Activated CD4-positive, alpha-beta T cell treated with anti-CD3 and anti-CD28 coated beads, Interleukin-2, amount 10 ng/mL, durations not matched to agents 24 days and 14 days (primary cell): ENCODE measurements at regions not wholly inside any gene's neighbourhood (a gene's known extent, or its start where the extent isn't known, plus 50 kb on each side); places are given as distances from the start of the nearest gene placed in this dataset.

Experiments used
- DNase-seq: peaks from one replicate; pipeline ENCODE4 v3.0.0; 2022
- H3K27ac Mint-ChIP-seq: one replicate; pipeline ENCODE4 v1.8.0; 2022; ENCODE audit warnings: mild to moderate bottlenecking, mixed read lengths
- H3K27me3 Mint-ChIP-seq: one replicate; pipeline ENCODE4 v1.8.0; 2022; ENCODE audit warnings: mixed read lengths
- H3K36me3 Mint-ChIP-seq: one replicate; pipeline ENCODE4 v1.8.0; 2022; ENCODE audit warnings: low read depth, mild to moderate bottlenecking, mixed read lengths
- H3K4me1 Mint-ChIP-seq: one replicate; pipeline ENCODE4 v1.8.0; 2021; ENCODE audit warnings: mixed read lengths
- H3K4me3 Mint-ChIP-seq: one replicate; pipeline ENCODE4 v1.8.0; 2022; ENCODE audit warnings: mild to moderate bottlenecking, moderate library complexity, mixed read lengths
- H3K9me3 Mint-ChIP-seq: one replicate; pipeline ENCODE4 v1.8.0; 2021; ENCODE audit warnings: mixed read lengths
- intact Hi-C: fragments of 100-400 bp; cut with micrococcal nuclease; formaldehyde crosslinking; loops from one replicate; pipeline ENCODE4 v1.15.1; 2023

DNA sequence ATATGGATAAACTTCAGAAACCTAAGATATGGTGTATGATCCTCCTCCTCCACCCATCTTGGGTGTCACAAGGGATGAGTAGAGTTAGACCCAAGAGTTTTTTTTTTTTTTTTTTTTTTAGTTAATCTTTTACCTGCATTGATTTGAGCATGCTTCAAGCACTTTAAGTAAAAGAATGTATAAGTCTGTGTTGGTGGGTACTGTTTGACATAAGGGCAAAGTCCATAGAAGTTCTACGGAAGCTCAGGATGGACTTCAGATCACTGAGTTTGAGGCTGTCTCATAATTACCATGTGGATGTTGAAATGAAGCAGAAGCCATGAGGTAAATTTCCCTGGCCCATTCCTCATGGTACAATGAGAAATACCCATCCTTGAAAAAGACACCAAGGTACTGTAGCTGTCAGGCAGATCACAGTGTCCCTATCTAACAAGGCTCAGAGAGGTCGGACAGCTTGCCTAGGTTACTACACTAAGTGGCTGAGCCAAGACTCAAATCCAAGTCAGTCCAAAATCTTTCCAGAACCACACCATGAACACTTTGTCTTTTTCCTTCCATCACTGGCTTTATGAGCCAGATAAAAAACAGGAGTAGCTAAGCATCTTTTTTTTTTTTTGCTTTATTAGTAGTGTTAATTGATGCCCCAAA, 962.8 kb downstream of the CDH11 start:
- H3K27ac Mint-ChIP-seq = no peak overlapping the region
- intact Hi-C loops = no loop called here
- H3K4me1 Mint-ChIP-seq = no peaks in the 10 kb centered on the region
- DNase-seq = no peak
- H3K4me3 Mint-ChIP-seq = no peak overlapping the region
- H3K27me3 Mint-ChIP-seq = no peaks in the 10 kb centered on the region
- H3K9me3 Mint-ChIP-seq = peaks cover 4% of the 10 kb centered on the region
- H3K36me3 Mint-ChIP-seq = no peaks in the 10 kb centered on the region

DNA sequence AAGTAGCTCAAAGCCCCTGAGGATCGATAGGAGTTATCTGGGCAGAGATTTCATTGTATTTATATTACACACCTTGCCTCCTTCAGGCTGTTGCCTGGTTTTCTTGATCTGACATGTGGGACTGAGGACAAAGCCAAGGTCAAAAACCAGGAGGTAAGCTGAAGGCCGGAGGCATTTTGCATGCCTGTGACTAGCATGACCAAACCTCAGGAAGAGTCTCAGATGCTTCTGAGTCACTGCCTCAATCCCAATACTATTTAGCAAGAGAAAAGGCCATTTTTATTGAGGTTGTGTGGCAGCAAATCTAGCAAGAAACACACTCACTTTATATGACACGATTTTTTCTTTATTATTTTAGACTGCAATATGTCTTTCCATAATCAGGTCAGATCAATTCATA, 968.1 kb downstream of the CDH11 start:
- no peaks in the 10 kb centered on the region for H3K36me3 Mint-ChIP-seq
- H3K27ac Mint-ChIP-seq = no peak overlapping the region
- no peak for DNase-seq
- no peak overlapping the region for H3K4me3 Mint-ChIP-seq
- H3K27me3 Mint-ChIP-seq = no peaks in the 10 kb centered on the region
- intact Hi-C loops = no loop called here
- peaks cover 6% of the 10 kb centered on the region for H3K9me3 Mint-ChIP-seq
- no peaks in the 10 kb centered on the region for H3K4me1 Mint-ChIP-seq

DNA sequence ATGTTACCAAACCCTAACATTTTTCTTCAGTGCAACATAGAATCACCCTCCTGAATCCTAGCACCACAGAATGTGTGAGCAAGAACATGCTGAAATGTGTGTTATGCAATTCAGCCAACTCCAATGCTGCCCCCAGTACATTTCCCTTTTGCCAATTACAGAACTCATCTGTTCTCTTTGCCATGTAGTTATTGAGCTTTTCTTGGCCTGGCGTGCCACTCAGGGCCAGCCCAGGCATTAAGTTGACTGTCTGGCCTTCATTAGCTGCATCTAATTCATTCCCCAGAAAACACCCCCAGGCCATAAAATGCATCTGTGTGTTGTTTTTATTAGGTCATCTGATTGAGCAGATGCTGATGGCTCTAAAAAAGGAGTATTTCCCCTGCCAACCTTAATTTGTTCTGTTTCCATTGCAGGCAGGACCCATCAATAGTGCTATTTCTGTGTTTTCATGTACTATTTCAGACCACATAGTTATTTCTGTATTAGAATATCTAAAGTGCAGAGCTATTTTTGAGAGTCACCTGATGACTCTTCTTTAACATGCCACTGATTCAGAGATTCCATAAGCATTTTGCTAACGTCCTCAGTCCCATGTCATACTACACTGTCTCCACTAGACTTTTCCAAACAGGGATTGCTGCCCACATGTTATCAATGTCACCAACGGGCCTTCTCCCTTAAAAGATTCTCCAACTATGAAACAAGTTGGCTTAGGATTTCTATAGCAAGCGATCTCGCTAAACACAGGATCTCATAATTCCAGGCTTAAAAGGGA, 969.7 kb downstream of the CDH11 start:
- H3K27ac Mint-ChIP-seq = no peak overlapping the region
- no peak for DNase-seq
- H3K9me3 Mint-ChIP-seq = peaks cover 7% of the 10 kb centered on the region
- H3K4me1 Mint-ChIP-seq = no peaks in the 10 kb centered on the region
- H3K36me3 Mint-ChIP-seq = no peaks in the 10 kb centered on the region
- H3K27me3 Mint-ChIP-seq = no peaks in the 10 kb centered on the region
- intact Hi-C loops = no loop called here
- no peak overlapping the region for H3K4me3 Mint-ChIP-seq

DNA sequence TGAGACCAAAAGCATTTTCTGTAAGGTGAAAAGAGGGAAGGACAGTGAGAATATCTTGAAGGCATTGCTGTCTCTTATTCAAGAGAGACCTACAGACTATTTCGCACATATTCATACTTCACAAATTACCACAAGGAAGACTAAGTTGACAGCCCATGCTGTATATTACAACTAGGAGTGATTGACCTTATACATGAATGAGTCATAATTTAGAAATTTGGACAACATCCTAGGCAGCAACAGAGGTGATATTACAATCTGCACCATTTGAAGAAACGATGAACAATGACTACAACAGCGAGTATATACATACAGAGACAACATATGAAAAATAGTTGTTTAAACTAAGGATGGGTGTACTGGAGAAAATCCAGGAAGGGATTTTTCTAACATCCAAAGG, 971.7 kb downstream of the CDH11 start:
- Mint-ChIP-seq H3K27me3 (no peaks in the 10 kb centered on the region), H3K4me1 (no peaks in the 10 kb centered on the region), H3K36me3 (no peaks in the 10 kb centered on the region), H3K9me3 (peaks cover 7% of the 10 kb centered on the region), H3K4me3 (no peak overlapping the region), H3K27ac (no peak overlapping the region)
- DNase-seq = no peak
- intact Hi-C loops = no loop called here

DNA sequence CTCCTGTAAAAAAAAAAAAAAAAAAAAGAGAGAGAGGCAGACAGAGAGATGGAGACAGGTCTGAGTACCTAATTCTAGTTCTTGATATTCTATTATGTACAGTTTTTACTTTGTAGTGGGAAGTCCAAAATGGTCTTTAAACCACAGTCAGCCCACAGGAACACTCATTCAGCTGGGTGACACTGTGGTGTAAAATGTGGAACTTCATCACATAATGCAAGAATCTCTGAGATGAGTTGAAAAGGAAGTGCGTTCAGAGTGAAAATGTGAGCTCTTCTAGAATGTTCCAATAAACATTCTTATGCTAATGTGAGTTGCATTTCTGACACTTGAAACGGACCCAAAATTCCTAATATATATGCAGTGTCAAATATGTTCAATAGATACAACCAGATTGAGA, 972.1 kb downstream of the CDH11 start:
- no peak overlapping the region for H3K27ac Mint-ChIP-seq
- H3K4me3 Mint-ChIP-seq = no peak overlapping the region
- no peaks in the 10 kb centered on the region for H3K36me3 Mint-ChIP-seq
- peaks cover 7% of the 10 kb centered on the region for H3K9me3 Mint-ChIP-seq
- intact Hi-C loops = no loop called here
- H3K4me1 Mint-ChIP-seq = no peaks in the 10 kb centered on the region
- H3K27me3 Mint-ChIP-seq = no peaks in the 10 kb centered on the region
- DNase-seq = no peak

DNA sequence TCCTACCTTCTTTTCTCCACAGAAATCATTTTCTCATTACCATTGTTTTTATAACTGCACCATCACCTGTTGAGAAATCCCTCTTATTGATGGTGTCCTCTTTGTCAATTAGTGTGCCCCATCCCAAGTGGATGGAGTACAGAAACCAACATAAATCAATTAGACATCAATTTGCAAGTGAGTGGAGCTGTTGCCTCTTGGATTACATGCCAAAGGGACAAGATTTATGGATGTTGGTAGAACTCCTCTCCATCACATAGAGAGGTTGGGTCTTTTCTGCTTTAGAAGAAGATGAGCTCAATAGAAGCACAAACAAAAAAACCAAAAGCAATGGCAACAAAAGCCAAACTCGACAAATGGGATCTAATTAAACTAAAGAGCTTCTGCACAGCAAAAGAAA, 973.5 kb downstream of the CDH11 start:
- H3K4me3 Mint-ChIP-seq = no peak overlapping the region
- H3K9me3 Mint-ChIP-seq = peaks cover 7% of the 10 kb centered on the region
- no peak for DNase-seq
- intact Hi-C loops = no loop called here
- H3K27me3 Mint-ChIP-seq = no peaks in the 10 kb centered on the region
- no peak overlapping the region for H3K27ac Mint-ChIP-seq
- H3K4me1 Mint-ChIP-seq = no peaks in the 10 kb centered on the region
- no peaks in the 10 kb centered on the region for H3K36me3 Mint-ChIP-seq

DNA sequence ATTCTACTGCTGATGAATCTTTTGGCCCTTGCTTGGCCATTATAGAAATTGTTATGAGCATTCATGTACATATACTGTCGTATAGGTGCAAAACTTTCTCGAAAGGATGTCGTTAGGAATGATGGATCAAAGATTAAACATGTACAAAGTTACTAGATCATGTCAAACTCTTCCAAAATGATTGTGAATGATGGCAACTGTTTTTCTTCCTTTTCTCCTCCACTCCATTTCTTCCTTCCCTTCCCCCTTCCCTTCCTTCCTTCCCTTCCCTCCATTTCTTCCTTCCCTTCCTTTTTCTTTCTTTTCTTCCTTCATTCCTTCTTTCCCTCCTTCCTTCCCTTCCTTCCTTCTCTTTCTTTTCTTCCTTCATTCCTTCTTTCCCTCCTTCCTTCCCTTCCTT, 973.9 kb downstream of the CDH11 start:
- peaks cover 7% of the 10 kb centered on the region for H3K9me3 Mint-ChIP-seq
- DNase-seq = no peak
- intact Hi-C loops = no loop called here
- no peaks in the 10 kb centered on the region for H3K36me3 Mint-ChIP-seq
- H3K4me3 Mint-ChIP-seq = no peak overlapping the region
- no peaks in the 10 kb centered on the region for H3K27me3 Mint-ChIP-seq
- H3K27ac Mint-ChIP-seq = no peak overlapping the region
- no peaks in the 10 kb centered on the region for H3K4me1 Mint-ChIP-seq

DNA sequence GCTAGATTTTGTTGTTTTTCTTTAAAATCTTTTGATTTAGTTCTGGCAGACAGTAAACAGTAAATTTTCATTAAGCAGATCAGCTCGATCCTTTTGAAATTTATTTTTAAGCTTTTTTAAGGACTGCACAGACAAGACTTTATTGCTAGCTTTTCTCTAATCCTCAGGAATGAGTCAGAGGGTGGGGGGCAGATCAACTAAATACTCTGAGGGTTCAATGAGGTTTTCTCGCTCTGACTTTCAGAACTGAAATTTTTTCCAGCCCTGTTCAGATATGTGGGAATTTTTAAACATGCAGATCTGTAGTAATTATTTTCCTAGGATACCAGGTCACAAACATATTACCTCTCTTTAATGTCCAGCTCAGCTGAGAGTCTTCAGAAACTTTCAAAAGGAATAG, 977.2 kb downstream of the CDH11 start:
- H3K4me3 Mint-ChIP-seq = no peak overlapping the region
- intact Hi-C loops = no loop called here
- no peak for DNase-seq
- H3K36me3 Mint-ChIP-seq = no peaks in the 10 kb centered on the region
- H3K9me3 Mint-ChIP-seq = peaks cover 4% of the 10 kb centered on the region
- H3K4me1 Mint-ChIP-seq = no peaks in the 10 kb centered on the region
- H3K27ac Mint-ChIP-seq = no peak overlapping the region
- no peaks in the 10 kb centered on the region for H3K27me3 Mint-ChIP-seq

DNA sequence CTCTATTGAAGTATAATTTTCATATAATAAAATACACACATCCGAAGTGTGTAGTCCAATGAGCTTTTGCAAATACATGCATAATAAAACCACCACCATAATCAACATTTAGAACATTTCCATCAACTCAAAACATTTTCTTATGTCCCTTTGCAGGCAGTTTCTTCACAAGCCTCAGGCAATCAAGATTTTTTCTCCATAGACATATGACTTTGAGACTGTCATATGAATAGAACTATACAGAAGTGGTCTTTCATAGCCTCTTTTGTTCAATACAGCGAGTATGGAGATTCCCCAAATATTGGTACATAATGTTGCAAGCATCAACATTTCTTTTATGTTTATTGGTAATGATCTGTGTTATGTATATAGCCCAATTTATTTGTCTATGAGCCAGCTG, 983.2 kb downstream of the CDH11 start:
- intact Hi-C loops = no loop called here
- H3K4me1 Mint-ChIP-seq = no peaks in the 10 kb centered on the region
- DNase-seq = no peak
- no peaks in the 10 kb centered on the region for H3K9me3 Mint-ChIP-seq
- H3K4me3 Mint-ChIP-seq = no peak overlapping the region
- H3K36me3 Mint-ChIP-seq = no peaks in the 10 kb centered on the region
- no peaks in the 10 kb centered on the region for H3K27me3 Mint-ChIP-seq
- no peak overlapping the region for H3K27ac Mint-ChIP-seq

DNA sequence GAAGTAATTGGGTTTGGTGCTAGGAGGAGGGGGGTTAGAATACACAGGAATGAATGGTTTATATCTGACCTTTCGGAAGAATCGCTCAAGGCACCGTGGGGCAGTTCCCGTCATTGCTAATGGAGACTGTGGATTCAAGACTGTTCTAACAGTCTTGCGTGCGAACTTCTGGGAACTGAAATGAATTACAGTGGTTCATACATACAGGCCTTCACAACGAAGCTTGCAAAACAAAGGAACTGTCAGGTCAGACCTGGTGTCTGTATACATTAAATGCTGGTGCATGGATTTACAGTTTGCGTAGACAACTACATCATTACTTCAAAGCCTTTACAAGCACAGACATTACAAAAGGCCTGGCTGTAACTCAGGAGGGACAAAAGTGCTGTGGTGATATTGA, 983.9 kb downstream of the CDH11 start:
- no peak for DNase-seq
- H3K27ac Mint-ChIP-seq = no peak overlapping the region
- H3K27me3 Mint-ChIP-seq = no peaks in the 10 kb centered on the region
- no peaks in the 10 kb centered on the region for H3K4me1 Mint-ChIP-seq
- no peaks in the 10 kb centered on the region for H3K36me3 Mint-ChIP-seq
- peaks cover 3% of the 10 kb centered on the region for H3K9me3 Mint-ChIP-seq
- no peak overlapping the region for H3K4me3 Mint-ChIP-seq
- intact Hi-C loops = no loop called here

DNA sequence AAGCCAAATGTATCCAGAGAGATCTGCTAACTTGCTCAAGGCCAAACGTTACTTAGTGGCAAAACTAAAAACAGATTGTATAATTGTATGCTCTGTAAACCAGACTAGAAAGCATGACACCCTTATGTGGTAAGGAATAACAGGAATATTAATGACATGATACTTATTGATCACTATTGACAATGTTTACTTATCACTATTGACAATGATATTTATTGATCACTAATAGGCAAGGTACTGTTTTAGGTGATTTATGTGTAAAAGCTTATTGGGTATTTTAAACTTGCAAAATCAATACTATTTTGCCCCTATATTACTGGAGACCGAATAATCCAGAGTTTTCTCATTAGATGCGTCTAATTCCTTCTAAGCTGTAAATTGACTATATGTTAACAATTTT, 985.1 kb downstream of the CDH11 start:
- intact Hi-C loops = no loop called here
- Mint-ChIP-seq H3K36me3 (no peaks in the 10 kb centered on the region), H3K27me3 (no peaks in the 10 kb centered on the region), H3K4me1 (no peaks in the 10 kb centered on the region), H3K27ac (no peak overlapping the region), H3K9me3 (peaks cover 9% of the 10 kb centered on the region), H3K4me3 (no peak overlapping the region)
- DNase-seq = no peak

DNA sequence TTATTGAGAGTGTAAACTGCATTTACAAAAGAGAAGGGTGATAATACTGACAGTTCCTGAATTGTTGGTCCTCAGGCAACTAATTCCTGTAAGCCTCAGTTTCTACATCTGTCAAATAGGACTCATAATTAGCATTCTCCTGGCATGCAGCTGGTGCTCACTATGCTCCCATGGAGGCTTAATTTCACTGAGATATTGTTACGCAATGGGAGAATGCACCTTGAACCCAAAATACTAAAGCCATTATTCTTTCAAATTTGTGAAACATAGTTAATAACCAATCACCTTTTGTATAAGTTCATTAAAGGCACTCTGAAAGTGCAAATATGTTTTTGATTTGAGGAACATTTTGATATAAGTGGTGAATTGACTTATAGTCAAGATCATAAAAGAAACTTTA, 985.5 kb downstream of the CDH11 start:
- intact Hi-C loops = no loop called here
- no peaks in the 10 kb centered on the region for H3K27me3 Mint-ChIP-seq
- DNase-seq = no peak

DNA sequence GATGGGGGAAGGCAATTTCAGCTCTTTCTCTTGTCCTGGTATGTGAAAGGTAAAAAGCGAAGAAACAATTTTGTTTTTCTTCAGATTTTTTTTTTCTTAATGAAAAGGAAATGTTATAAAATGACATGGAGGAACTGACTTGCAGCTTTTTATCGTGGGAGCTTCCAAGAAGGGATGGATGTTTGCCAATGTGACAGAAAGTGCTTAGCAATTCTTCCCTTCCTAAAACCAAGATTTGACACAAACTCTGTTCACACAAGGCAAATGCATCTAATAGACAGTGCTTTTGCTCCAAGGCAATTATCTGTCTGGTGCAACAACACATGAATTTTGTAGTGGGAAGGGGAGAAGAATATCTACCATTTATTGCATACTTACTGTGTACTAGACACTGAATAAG, 988.5 kb downstream of the CDH11 start:
- H3K4me1 Mint-ChIP-seq = no peaks in the 10 kb centered on the region
- H3K27ac Mint-ChIP-seq = no peak overlapping the region
- intact Hi-C loops = no loop called here
- peaks cover 9% of the 10 kb centered on the region for H3K9me3 Mint-ChIP-seq
- H3K36me3 Mint-ChIP-seq = no peaks in the 10 kb centered on the region
- H3K27me3 Mint-ChIP-seq = no peaks in the 10 kb centered on the region
- no peak overlapping the region for H3K4me3 Mint-ChIP-seq
- no peak for DNase-seq

More for the DNA sequence above, 985.5 kb downstream of the CDH11 start:
- H3K4me3 Mint-ChIP-seq = no peak overlapping the region
- H3K4me1 Mint-ChIP-seq = no peaks in the 10 kb centered on the region
- no peak overlapping the region for H3K27ac Mint-ChIP-seq
- no peaks in the 10 kb centered on the region for H3K36me3 Mint-ChIP-seq
- peaks cover 9% of the 10 kb centered on the region for H3K9me3 Mint-ChIP-seq

DNA sequence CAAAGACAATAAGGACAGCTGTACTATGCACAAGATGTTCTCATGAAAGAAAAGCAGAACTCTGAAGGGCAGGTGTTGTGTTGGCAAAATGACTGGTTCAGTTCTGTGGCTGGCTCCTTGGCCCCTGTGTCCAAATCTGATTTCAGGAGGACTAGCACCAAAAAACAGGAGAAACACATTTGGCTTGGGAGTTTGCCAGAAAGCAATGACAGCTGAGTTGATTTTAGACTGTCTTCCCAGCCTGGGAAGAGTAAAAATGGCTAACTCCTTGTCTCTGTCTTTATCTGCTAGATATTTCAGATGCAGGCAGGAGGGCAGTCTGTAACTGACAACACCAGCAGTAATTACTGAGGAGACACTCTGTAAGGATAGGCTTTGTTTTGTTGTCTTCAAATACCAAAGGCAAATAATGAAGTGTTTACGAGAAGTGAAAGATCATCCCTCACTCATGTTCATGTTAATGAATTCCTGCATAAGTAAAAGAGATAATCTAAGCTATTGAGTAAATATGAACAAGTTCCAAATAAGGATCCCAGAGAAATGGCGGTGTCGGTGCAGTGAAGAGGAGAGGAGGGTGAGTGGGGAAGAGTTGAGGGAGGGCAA, 989.0 kb downstream of the CDH11 start:
- intact Hi-C loops = no loop called here
- H3K4me1 Mint-ChIP-seq = no peaks in the 10 kb centered on the region
- H3K27ac Mint-ChIP-seq = no peak overlapping the region
- H3K27me3 Mint-ChIP-seq = no peaks in the 10 kb centered on the region
- H3K9me3 Mint-ChIP-seq = peaks cover 9% of the 10 kb centered on the region
- H3K4me3 Mint-ChIP-seq = no peak overlapping the region
- DNase-seq = no peak
- no peaks in the 10 kb centered on the region for H3K36me3 Mint-ChIP-seq
